IMR-90 (cell line): ENCODE measurements at regions not wholly inside any gene's neighbourhood (a gene's known extent, or its start where the extent isn't known, plus 50 kb on each side); places are given as distances from the start of the nearest gene placed in this dataset.

Experiments
- ATAC-seq: fragments of 200-7000 bp; cut with Tn5 transposase; 2 replicates; pipeline ENCODE4 v1.9.1; 2020; ENCODE audit warnings: low read depth, mild to moderate bottlenecking, moderate library complexity
- BruUV-seq: library from RNA; stranded (reverse); fragments of 400-500 nt; replicated peaks from 2 replicates; lab custom pipeline; 2021; lab: Mats Ljungman, UMichigan
- CTCF ChIA-PET: fragments of 300-600 bp; formaldehyde crosslinking; extraction: SDS; loops from one replicate; lab custom pipeline; 2021; ENCODE audit warnings: antibody characterized with exemption; lab: Yijun Ruan, JAX
- POLR2A ChIA-PET: fragments of 300-600 bp; sonication (Branson Sonifier 250); formaldehyde crosslinking; loops from one replicate; lab custom pipeline; 2022; ENCODE audit warnings: antibody characterized with exemption; ENCODE audit not compliant: unreplicated experiment; lab: Charles Lee
- DNase-seq: peaks from one replicate; pipeline ENCODE4 v3.0.0; 2013
- H2AFZ ChIP-seq: replicated peaks from 2 replicates; pipeline ENCODE3; 2013; ENCODE audit warnings: low read length, mild to moderate bottlenecking; ENCODE audit not compliant: poor library complexity
- H2AK5ac ChIP-seq: 2 replicates; pipeline ENCODE4 v1.6.1; 2013; ENCODE audit warnings: low read depth, low read length, inconsistent platforms
- H2AK9ac ChIP-seq: replicated peaks from 2 replicates; pipeline ENCODE3; 2013; ENCODE audit warnings: mild to moderate bottlenecking, low read depth, low read length, moderate library complexity; ENCODE audit not compliant: poor library complexity
- H2BK120ac ChIP-seq: 2 replicates; pipeline ENCODE4 v1.6.1; 2013; ENCODE audit warnings: low read depth, low read length, inconsistent platforms
- H2BK15ac ChIP-seq: 3 replicates; pipeline ENCODE4 v1.6.1; 2013; ENCODE audit warnings: low read depth, low read length, inconsistent platforms
- H2BK20ac ChIP-seq: 2 replicates; pipeline ENCODE4 v1.6.1; 2013; ENCODE audit warnings: low read depth, mild to moderate bottlenecking, inconsistent platforms, low read length, moderate library complexity
- H2BK5ac ChIP-seq: 2 replicates; pipeline ENCODE4 v1.6.1; 2013; ENCODE audit warnings: mild to moderate bottlenecking, low read depth, low read length, inconsistent platforms; ENCODE audit not compliant: poor library complexity, severe bottlenecking
- H3K14ac ChIP-seq: replicated peaks from 2 replicates; pipeline ENCODE4 v1.6.1; 2013; ENCODE audit warnings: low read depth, low read length, inconsistent platforms
- H3K18ac ChIP-seq: 2 replicates; pipeline ENCODE4 v1.6.1; 2013; ENCODE audit warnings: low read depth, low read length, control low read depth
- H3K23ac ChIP-seq: 2 replicates; pipeline ENCODE4 v1.6.1; 2013; ENCODE audit warnings: low read depth, low read length, inconsistent platforms
- H3K27ac ChIP-seq: 2 replicates; pipeline ENCODE4 v1.5.1; 2013; ENCODE audit warnings: mild to moderate bottlenecking, control low read depth, low read length; ENCODE audit not compliant: insufficient read depth
- H3K27me3 ChIP-seq: 2 replicates; pipeline ENCODE4 v1.6.1; 2013; ENCODE audit warnings: low read length; ENCODE audit not compliant: control insufficient read depth, insufficient read depth
- H3K36me3 ChIP-seq: 2 replicates; pipeline ENCODE4 v1.6.1; 2013; ENCODE audit warnings: low read length, mixed read lengths; ENCODE audit not compliant: control insufficient read depth, insufficient read depth
- H3K4ac ChIP-seq: 2 replicates; pipeline ENCODE4 v1.6.1; 2013; ENCODE audit warnings: low read depth, low read length, inconsistent platforms
- H3K4me1 ChIP-seq: 2 replicates; pipeline ENCODE4 v1.6.1; 2013; ENCODE audit warnings: low read length, mixed read lengths; ENCODE audit not compliant: control insufficient read depth, insufficient read depth
- H3K4me2 ChIP-seq: 2 replicates; pipeline ENCODE4 v1.6.1; 2013; ENCODE audit warnings: low read depth, mild to moderate bottlenecking, control low read depth, low read length, moderate library complexity
- H3K4me3 ChIP-seq: 2 replicates; pipeline ENCODE4 v1.5.1; 2013; ENCODE audit warnings: low read depth, mild to moderate bottlenecking, control low read depth, low read length, moderate library complexity; ENCODE audit not compliant: insufficient read depth
- H3K56ac ChIP-seq: 2 replicates; pipeline ENCODE4 v1.6.1; 2013; ENCODE audit warnings: low read length, inconsistent platforms; ENCODE audit not compliant: insufficient read depth; ENCODE audit errors: extremely low read depth
- H3K79me1 ChIP-seq, 2 experiments: 2 replicates each; pipeline ENCODE4 v1.6.1; 2013; ENCODE audit warnings: low read length in 2 of 2, inconsistent platforms in 1 of 2, low read depth in 1 of 2
- H3K9ac ChIP-seq: 2 replicates; pipeline ENCODE4 v1.6.1; 2013; ENCODE audit warnings: low read depth, low read length, control low read depth
- H3K9me1 ChIP-seq: 2 replicates; pipeline ENCODE4 v1.6.1; 2013; ENCODE audit warnings: low read length, inconsistent platforms; ENCODE audit not compliant: insufficient read depth
- H3K9me3 ChIP-seq: 2 replicates; pipeline ENCODE4 v1.6.1; 2013; ENCODE audit warnings: low read length; ENCODE audit not compliant: control insufficient read depth, insufficient read depth
- H4K20me1 ChIP-seq: 2 replicates; pipeline ENCODE4 v1.6.1; 2013; ENCODE audit warnings: low read length, inconsistent platforms; ENCODE audit not compliant: insufficient read depth
- H4K5ac ChIP-seq: 2 replicates; pipeline ENCODE4 v1.6.1; 2013; ENCODE audit warnings: mild to moderate bottlenecking, low read depth, low read length, control low read depth
- H4K8ac ChIP-seq, 2 experiments: 2 replicates each; pipeline ENCODE4 v1.6.1; 2013; ENCODE audit warnings: low read depth in 2 of 2, low read length in 2 of 2, control low read depth in 1 of 2, inconsistent platforms in 1 of 2
- H4K91ac ChIP-seq: 2 replicates; pipeline ENCODE4 v1.6.1; 2013; ENCODE audit warnings: low read depth, low read length, inconsistent platforms; ENCODE audit not compliant: insufficient read depth
- SMC3 ChIP-seq: fragments of 150-350 bp; IDR thresholded peaks from 2 replicates; pipeline ENCODE4 v1.6.1; 2016; ENCODE audit warnings: low read depth, mild to moderate bottlenecking, antibody characterized with exemption, low read length, moderate library complexity
- WGBS, 2 experiments: methylation state at CpG; one replicate each; pipeline versions ENCODE4 v1.1.5 to v1.1.7; 2013; ENCODE audit warnings: missing lambda C conversion rate in 2 of 2; ENCODE audit not compliant: insufficient read length in 1 of 2; ENCODE audit errors: extremely low coverage in 2 of 2; 5-methylcytosine and 5-hydroxymethylcytosine counted together
- dilution Hi-C: fragments of 300-500 bp; cut with HindIII; formaldehyde crosslinking; loops from one replicate; pipeline ENCODE4 v1.14.3; 2018; ENCODE audit warnings: low sequenced_read_pairs; ENCODE audit not compliant: unreplicated experiment
- in situ Hi-C: fragments of 300-500 bp; cut with MboI; formaldehyde crosslinking; loops from 3 replicates; pipeline ENCODE4 v1.14.3; 2019; ENCODE audit warnings: low sequenced_read_pairs, inconsistent platforms, mixed read lengths
- intact Hi-C: fragments of 100-400 bp; cut with micrococcal nuclease; formaldehyde crosslinking; loops from 2 replicates; pipeline ENCODE4 v1.10.0; 2022

- H2BK20ac ChIP-seq: no peak overlapping the region
- H3K56ac ChIP-seq: no peak overlapping the region
- no peak for TF ChIP-seq SMC3
- H3K9ac ChIP-seq: no peak overlapping the region
- no peak overlapping the region for H2AK9ac ChIP-seq
- no peak overlapping the region for H3K18ac ChIP-seq
- H2BK15ac ChIP-seq: no peak overlapping the region
- H3K36me3 ChIP-seq: no peaks in the 10 kb centered on the region
- H3K23ac ChIP-seq: no peak overlapping the region
- peak overlapping the region; percentile 33; the same call in 1 of the 2 replicates for H3K4me2 ChIP-seq
- BruUV-seq: no TSS peak
- H2AFZ ChIP-seq: no peak overlapping the region
- DNase-seq (peak; percentile 7), ATAC-seq (peak; percentile 80)
- no peaks in the 10 kb centered on the region for H3K79me1 ChIP-seq
- no peak overlapping the region for H3K27ac ChIP-seq
- H2AK5ac ChIP-seq: no peak overlapping the region
- no peak overlapping the region for H4K8ac ChIP-seq
- H3K4me1 ChIP-seq: no peaks in the 10 kb centered on the region; the same call in 1 of the 2 replicates
- no peaks in the 10 kb centered on the region for H4K20me1 ChIP-seq
- no peak overlapping the region for H3K14ac ChIP-seq
- H3K9me1 ChIP-seq: no peaks in the 10 kb centered on the region
- H3K4me3 ChIP-seq: no peak overlapping the region
- no peak overlapping the region for H2BK5ac ChIP-seq
- H3K4ac ChIP-seq: no peak overlapping the region
- intact Hi-C loops: no loop called here
- peaks cover 27% of the 10 kb centered on the region for H3K27me3 ChIP-seq
- no peaks in the 10 kb centered on the region for H3K9me3 ChIP-seq
- ChIA-PET POLR2A (no interaction called here), CTCF (no interaction called here)
- in situ Hi-C loops: no loop called here
- dilution Hi-C loops: no loop called here
- H4K5ac ChIP-seq: no peak overlapping the region
- no peak overlapping the region for H2BK120ac ChIP-seq
- WGBS, 2 experiments: no CpG with 5 or more reads among the region's 1 CpG
- no peak overlapping the region for H4K91ac ChIP-seq
These were observed 498.5 kb downstream of the INSC start for GRCh38 chr11:15613251-15613650.
